Peyer's patch (tissue), 4 donors: ENCODE measurements at regions not wholly inside any gene's neighbourhood (a gene's known extent, or its start where the extent isn't known, plus 50 kb on each side); places are given as distances from the start of the nearest gene placed in this dataset.

Source experiments
- POLR2A ChIP-seq, 2 donors: fragments of 450-650 bp; IDR thresholded peaks; one replicate each; pipeline ENCODE4 v1.5.1; 2017; ENCODE audit warnings: antibody characterized with exemption in 2 of 2, mild to moderate bottlenecking in 2 of 2, moderate library complexity in 2 of 2
- TF ChIP-seq, protein P1 (sequence below), 6 experiments: fragments of 450-650 bp in 4 of 6; fragments of 200-600 bp in 2 of 6; sonication (generic) in 1 of 6; IDR thresholded peaks; one replicate each; pipeline ENCODE4 v1.5.1; 2017 to 2019; ENCODE audit warnings: antibody characterized with exemption in 6 of 6, mild to moderate bottlenecking in 3 of 6, moderate library complexity in 1 of 6

DNA sequence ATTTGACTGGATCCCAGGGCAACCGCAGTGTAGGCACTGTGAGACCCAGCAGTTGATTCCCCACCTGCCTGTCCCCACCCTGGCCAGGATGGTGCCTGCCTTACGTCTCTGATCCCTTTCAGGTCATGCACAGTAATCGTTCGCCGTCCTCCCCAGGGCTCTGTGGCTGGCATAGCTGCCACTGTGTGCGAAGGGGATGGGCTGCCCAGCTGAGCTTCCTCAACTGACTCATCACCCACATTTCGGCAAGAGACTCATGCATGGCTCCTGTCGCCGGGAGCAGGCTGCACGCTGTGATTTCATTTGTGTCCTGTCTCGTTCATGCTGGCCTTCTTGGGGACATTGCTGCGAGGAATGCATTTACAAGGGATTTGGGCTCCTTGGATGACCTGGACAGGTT is 252.4 kb downstream of the KLF6 start:
- TF ChIP-seq, protein P1, sequence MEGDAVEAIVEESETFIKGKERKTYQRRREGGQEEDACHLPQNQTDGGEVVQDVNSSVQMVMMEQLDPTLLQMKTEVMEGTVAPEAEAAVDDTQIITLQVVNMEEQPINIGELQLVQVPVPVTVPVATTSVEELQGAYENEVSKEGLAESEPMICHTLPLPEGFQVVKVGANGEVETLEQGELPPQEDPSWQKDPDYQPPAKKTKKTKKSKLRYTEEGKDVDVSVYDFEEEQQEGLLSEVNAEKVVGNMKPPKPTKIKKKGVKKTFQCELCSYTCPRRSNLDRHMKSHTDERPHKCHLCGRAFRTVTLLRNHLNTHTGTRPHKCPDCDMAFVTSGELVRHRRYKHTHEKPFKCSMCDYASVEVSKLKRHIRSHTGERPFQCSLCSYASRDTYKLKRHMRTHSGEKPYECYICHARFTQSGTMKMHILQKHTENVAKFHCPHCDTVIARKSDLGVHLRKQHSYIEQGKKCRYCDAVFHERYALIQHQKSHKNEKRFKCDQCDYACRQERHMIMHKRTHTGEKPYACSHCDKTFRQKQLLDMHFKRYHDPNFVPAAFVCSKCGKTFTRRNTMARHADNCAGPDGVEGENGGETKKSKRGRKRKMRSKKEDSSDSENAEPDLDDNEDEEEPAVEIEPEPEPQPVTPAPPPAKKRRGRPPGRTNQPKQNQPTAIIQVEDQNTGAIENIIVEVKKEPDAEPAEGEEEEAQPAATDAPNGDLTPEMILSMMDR (IDR thresholded peaks at IDR 0.05), result no peak
- TF ChIP-seq POLR2A (IDR thresholded peaks at IDR 0.05), result no peak
